ENCODE measurements at regions not wholly inside any gene's neighbourhood (a gene's known extent, or its start where the extent isn't known, plus 50 kb on each side); places are given as distances from the start of the nearest gene placed in this dataset.

GRCh38 chr1:22216210-22216883 lies 73.5 kb upstream of the WNT4 start:
- no peak for TF ChIP-seq HDGF (IDR thresholded peaks at IDR 0.05; ENCODE audit: borderline replicate concordance)
- TF ChIP-seq ARNT (IDR thresholded peaks at IDR 0.05) = no peak
- TF ChIP-seq L3MBTL2 (conservative IDR thresholded peaks at IDR 0.05) = no peak
- no peak for TF ChIP-seq SUZ12 (IDR thresholded peaks at IDR 0.05)
- TF ChIP-seq FOXM1 (IDR thresholded peaks at IDR 0.05; ENCODE audit: borderline replicate concordance) = no peak
- no peak for TF ChIP-seq FOXK2 (IDR thresholded peaks at IDR 0.05)
- TF ChIP-seq ZNF384 (IDR thresholded peaks at IDR 0.05) = no peak
- TF ChIP-seq ELF4 (IDR thresholded peaks at IDR 0.05) = no peak
- no peak for TF ChIP-seq LEF1 (IDR thresholded peaks at IDR 0.05; ENCODE audit: borderline replicate concordance)
